ENCODE measurements at regions not wholly inside any gene's neighbourhood (a gene's known extent, or its start where the extent isn't known, plus 50 kb on each side); places are given as distances from the start of the nearest gene placed in this dataset.
A peak's percentile ranks its signal among the peaks of the same experiment; 100 is the strongest.

- no peak for TF ChIP-seq CTCF (conservative IDR thresholded peaks at IDR 0.05; ENCODE audit: low read length)
These were observed 242.1 kb downstream of the KLF5 start for GRCh38 chr13:73300718-73301425.

DNA sequence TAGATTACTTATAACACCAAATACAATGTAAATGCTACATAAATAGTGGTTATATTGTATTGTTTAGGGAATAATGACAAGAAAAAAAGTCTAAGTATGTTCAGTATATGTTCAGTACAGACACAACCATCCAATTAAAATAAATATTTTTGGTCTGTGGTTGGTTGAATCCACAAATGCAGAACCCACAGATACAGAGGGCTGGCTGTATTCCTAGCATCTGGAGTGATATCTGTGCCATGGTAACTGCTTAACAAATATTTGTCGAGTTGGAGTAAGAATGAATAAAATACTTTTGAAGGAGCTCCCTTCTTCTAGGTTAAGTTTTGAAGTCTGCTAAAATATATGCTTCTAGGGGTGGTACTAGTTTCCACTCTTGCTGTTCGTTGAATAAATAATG lies 241.0 kb downstream of the KLF5 start:
- DNase-seq (ENCODE audit: low read depth) = peak; percentile 65
- TF ChIP-seq CTCF (conservative IDR thresholded peaks at IDR 0.05; ENCODE audit: low read length) = no peak
- no peak overlapping the region for H3K4me3 ChIP-seq (ENCODE audit: low read length)

More at GRCh38 chr13:73300718-73301425, 242.1 kb downstream of the KLF5 start:
- no peak for DNase-seq (ENCODE audit: low read depth)
- H3K4me3 ChIP-seq (ENCODE audit: low read length) = no peak overlapping the region

DNA sequence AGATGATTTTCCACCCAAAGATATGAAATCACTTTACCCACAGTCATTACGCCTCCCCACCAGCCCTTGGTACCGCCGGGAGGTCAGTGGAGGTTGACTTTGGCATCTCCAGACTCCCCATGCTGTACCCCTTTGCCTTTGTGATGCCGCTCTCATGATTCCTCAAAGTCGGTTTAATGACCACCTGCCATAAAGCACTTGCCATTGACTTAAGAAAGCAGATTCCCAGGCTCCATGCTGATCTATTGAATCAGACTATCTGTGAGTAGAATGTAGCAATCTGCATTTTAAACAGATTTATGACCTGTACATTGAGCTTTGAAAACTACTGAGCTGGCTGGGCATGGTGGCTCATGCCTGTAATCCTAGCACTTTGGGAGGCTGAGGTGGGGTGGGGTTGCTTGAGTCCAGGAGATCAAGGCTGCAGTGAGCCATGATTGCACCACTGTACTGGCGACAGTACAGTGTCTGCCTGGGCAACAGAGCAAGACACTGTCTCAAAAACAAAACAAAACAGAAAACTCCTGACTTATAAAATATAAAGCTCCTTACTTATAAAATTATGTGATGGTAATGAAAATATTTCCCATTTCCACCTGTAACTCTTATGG lies 235.2 kb downstream of the KLF5 start:
- no peak for TF ChIP-seq CTCF (conservative IDR thresholded peaks at IDR 0.05; ENCODE audit: low read length)
- no peak for DNase-seq (ENCODE audit: low read depth)
- H3K4me3 ChIP-seq (ENCODE audit: low read length) = no peak overlapping the region

DNA sequence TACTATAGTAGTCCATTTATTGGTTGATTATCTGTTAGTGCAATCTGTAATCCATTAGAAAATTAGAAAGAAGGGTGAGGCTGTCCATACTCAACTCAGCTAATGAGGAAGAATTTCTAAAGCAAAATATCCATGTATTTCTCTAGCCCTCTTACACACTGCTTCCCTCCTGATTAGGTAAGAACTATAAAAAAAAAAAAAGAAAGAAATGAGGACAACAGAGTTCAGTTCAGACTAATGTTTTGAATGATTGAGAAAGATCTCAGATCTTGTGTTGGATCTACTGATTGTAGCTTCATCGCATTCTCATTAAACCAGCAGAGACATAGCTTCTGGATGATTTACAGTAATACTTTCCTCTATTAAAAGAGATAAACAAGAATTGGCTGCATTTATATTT lies 233.3 kb downstream of the KLF5 start:
- no peak overlapping the region for H3K4me3 ChIP-seq (ENCODE audit: low read length)
- DNase-seq (ENCODE audit: low read depth) = no peak
- no peak for TF ChIP-seq CTCF (conservative IDR thresholded peaks at IDR 0.05; ENCODE audit: low read length)

DNA sequence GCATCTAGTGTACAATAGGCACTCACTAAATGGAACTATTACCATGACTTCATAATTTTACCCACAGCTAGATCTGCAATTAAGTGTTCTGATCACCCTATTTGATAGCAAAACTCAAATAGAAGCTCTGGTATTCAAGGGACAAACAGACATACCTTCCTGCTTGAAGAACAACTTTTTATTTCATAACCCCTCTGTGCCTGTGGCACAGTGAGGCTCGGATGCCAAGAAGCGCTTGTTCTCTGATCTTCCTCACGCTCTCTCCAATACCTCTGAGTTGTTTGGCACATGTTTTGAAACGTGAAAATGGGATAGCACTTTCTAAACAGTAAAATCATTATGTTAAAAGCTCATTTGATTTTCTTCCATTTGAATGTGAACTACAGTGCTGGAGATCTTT lies 232.0 kb downstream of the KLF5 start:
- H3K4me3 ChIP-seq (ENCODE audit: low read length) = no peak overlapping the region
- DNase-seq (ENCODE audit: low read depth) = no peak
- no peak for TF ChIP-seq CTCF (conservative IDR thresholded peaks at IDR 0.05; ENCODE audit: low read length)

- no peak overlapping the region for H3K4me3 ChIP-seq (ENCODE audit: low read length)
- TF ChIP-seq CTCF (conservative IDR thresholded peaks at IDR 0.05; ENCODE audit: low read length) = no peak
- no peak for DNase-seq (ENCODE audit: low read depth)
These were observed 229.8 kb downstream of the KLF5 start for GRCh38 chr13:73288596-73288995.

DNA sequence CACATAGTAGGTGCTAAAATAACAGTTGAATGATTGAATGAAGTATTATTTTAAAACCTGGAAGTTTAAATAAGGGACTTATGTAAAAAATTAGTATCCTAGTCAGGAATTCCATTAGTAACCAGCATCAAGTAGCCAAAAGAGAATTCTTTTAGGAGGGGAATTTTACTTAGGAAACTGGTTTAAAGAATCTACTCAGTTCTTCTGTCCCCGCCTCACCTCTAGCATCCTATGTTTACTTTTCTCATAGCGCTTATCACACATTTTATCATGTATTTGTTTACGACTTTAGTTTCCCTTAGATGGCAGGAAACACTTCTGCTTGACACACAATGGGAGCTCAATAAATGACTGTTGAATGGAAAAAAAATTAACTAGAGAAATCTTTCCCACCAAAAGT lies 229.0 kb downstream of the KLF5 start:
- no peak for TF ChIP-seq CTCF (conservative IDR thresholded peaks at IDR 0.05; ENCODE audit: low read length)

More for the DNA sequence above, 229.0 kb downstream of the KLF5 start:
- DNase-seq (ENCODE audit: low read depth) = no peak
- no peak overlapping the region for H3K4me3 ChIP-seq (ENCODE audit: low read length)

All from AG10803 (cell line).